ENCODE measurements at regions not wholly inside any gene's neighbourhood (a gene's known extent, or its start where the extent isn't known, plus 50 kb on each side); places are given as distances from the start of the nearest gene placed in this dataset.

DNA sequence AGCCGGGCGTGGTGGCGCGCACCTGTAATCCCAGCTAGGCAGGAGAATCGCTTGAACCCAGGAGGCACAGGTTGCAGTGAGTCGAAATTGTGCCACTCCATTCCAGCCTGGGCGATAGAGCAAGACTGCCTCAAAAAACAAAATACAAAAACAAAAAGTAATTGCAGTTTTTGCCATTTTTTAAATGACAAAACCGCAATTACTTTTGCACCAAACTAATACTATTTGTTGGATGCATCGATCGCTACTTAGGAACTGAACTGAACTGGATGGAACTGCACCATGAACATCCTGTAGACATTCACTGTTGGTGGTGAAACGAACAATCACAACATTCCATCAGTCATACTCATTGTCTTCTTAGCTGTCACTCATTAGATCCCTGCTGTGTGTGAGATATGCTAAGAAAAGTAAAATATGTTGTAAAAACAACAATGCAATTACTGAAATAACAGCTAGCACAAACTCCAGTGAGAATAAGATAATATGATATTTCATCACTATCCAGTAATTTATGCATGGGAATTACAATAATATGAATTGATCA, 341.2 kb downstream of the ACTR3B start:
- TF ChIP-seq NR1H2 (CRISPR knock-in tag; IDR thresholded peaks at IDR 0.05) (no peak), ESRRA (CRISPR knock-in tag; IDR thresholded peaks at IDR 0.05; ENCODE audit: borderline replicate concordance) (no peak), MYBL2 (CRISPR knock-in tag; IDR thresholded peaks at IDR 0.05) (no peak), NR2C2 (CRISPR knock-in tag; IDR thresholded peaks at IDR 0.05) (no peak), E2F1 (CRISPR knock-in tag; IDR thresholded peaks at IDR 0.05) (no peak), ZBTB43 (CRISPR knock-in tag; IDR thresholded peaks at IDR 0.05) (no peak), ZNF121 (CRISPR knock-in tag; IDR thresholded peaks at IDR 0.05) (no peak), ZNF219 (CRISPR knock-in tag; IDR thresholded peaks at IDR 0.05; ENCODE audit: borderline replicate concordance) (no peak), FOXJ3 (CRISPR knock-in tag; IDR thresholded peaks at IDR 0.05; ENCODE audit: borderline replicate concordance) (no peak)
- TF ChIP-seq, protein P1, sequence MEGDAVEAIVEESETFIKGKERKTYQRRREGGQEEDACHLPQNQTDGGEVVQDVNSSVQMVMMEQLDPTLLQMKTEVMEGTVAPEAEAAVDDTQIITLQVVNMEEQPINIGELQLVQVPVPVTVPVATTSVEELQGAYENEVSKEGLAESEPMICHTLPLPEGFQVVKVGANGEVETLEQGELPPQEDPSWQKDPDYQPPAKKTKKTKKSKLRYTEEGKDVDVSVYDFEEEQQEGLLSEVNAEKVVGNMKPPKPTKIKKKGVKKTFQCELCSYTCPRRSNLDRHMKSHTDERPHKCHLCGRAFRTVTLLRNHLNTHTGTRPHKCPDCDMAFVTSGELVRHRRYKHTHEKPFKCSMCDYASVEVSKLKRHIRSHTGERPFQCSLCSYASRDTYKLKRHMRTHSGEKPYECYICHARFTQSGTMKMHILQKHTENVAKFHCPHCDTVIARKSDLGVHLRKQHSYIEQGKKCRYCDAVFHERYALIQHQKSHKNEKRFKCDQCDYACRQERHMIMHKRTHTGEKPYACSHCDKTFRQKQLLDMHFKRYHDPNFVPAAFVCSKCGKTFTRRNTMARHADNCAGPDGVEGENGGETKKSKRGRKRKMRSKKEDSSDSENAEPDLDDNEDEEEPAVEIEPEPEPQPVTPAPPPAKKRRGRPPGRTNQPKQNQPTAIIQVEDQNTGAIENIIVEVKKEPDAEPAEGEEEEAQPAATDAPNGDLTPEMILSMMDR (IDR thresholded peaks at IDR 0.05) = no peak
- TF ChIP-seq, protein P2, sequence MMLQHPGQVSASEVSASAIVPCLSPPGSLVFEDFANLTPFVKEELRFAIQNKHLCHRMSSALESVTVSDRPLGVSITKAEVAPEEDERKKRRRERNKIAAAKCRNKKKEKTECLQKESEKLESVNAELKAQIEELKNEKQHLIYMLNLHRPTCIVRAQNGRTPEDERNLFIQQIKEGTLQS (CRISPR knock-in tag; conservative IDR thresholded peaks at IDR 0.05) = no peak

All from WTC11 (cell line).